HepG2 (cell line): ENCODE measurements at regions not wholly inside any gene's neighbourhood (a gene's known extent, or its start where the extent isn't known, plus 50 kb on each side); places are given as distances from the start of the nearest gene placed in this dataset.

Source experiments
- ATAC-seq: fragments of 200-7000 bp; cut with Tn5 transposase; 3 replicates; pipeline ENCODE4 v1.9.1; 2020; ENCODE audit warnings: mild to moderate bottlenecking, moderate library complexity
- BruUV-seq: library from RNA; stranded (reverse); fragments of 400-500 nt; replicated peaks from 2 replicates; lab custom pipeline; 2021; lab: Mats Ljungman, UMichigan
- CTCF ChIA-PET: fragments of 300-600 bp; formaldehyde crosslinking; extraction: SDS; loops from one replicate; lab custom pipeline; 2021; ENCODE audit warnings: low total read pairs, inconsistent platforms, low intra/inter-chr PET ratio; lab: Yijun Ruan, JAX
- POLR2A ChIA-PET: fragments of 350-600 bp; sonication (Branson Sonifier 250); formaldehyde crosslinking; loops from one replicate; lab custom pipeline; 2020; ENCODE audit warnings: antibody characterized with exemption, inconsistent platforms; lab: Yijun Ruan, JAX
- DNase-seq: peaks from one replicate; pipeline ENCODE4 v3.0.0-alpha.2; 2015; ENCODE audit warnings: low spot score
- FAIRE-seq: peaks from 3 replicates; lab custom pipeline; 2011; peaks lifted over from hg19 to GRCh38; lab: Jason Lieb, UNC
- H2AFZ ChIP-seq: one replicate; pipeline ENCODE4 v1.6.1; 2011; ENCODE audit warnings: low read length, inconsistent platforms
- H3K27ac ChIP-seq: fragments of 300-600 bp; 3 replicates; pipeline ENCODE4 v1.8.0; 2011; ENCODE audit warnings: mixed run types, mild to moderate bottlenecking, mixed read lengths, low read length, inconsistent platforms; ENCODE audit not compliant: insufficient read depth; ENCODE audit errors: extremely low read length
- H3K27me3 ChIP-seq, 2 experiments: fragments of 200-600 bp in 1 of 2; 2 replicates in 1 of 2; 3 replicates in 1 of 2; pipeline versions ENCODE4 v1.6.0 to v1.8.0; 2011; ENCODE audit warnings: low read length in 2 of 2, mild to moderate bottlenecking in 2 of 2, moderate library complexity in 2 of 2, inconsistent platforms in 1 of 2; ENCODE audit not compliant: insufficient read depth in 2 of 2, control insufficient read depth in 1 of 2
- H3K36me3 ChIP-seq, 2 experiments: fragments of 200-600 bp in 1 of 2; replicated peaks in 1 of 2; 2 replicates in 1 of 2; 3 replicates in 1 of 2; pipeline versions ENCODE4 v1.5.1 to v1.8.0; 2011; ENCODE audit warnings: low read length in 2 of 2, inconsistent platforms in 1 of 2; ENCODE audit not compliant: insufficient read depth in 2 of 2, control insufficient read depth in 1 of 2
- H3K4me1 ChIP-seq: 2 replicates; pipeline ENCODE4 v1.5.1; 2012; ENCODE audit warnings: low read length, inconsistent platforms; ENCODE audit not compliant: insufficient read depth
- H3K4me2 ChIP-seq: 2 replicates; pipeline ENCODE4 v1.6.0; 2011; ENCODE audit warnings: low read depth, low read length, inconsistent platforms
- H3K4me3 ChIP-seq, 3 experiments: fragments of 200-600 bp in 1 of 3; sonication (generic), shearing (Covaris generic) in 1 of 3; replicated peaks in 1 of 3; 2 replicates each; pipeline ENCODE4 v1.5.1; 2011 to 2016; ENCODE audit warnings: low read length in 3 of 3, inconsistent platforms in 2 of 3, low read depth in 2 of 3, mild to moderate bottlenecking in 2 of 3, control low read depth in 1 of 3, mixed read lengths in 1 of 3; ENCODE audit not compliant: insufficient read depth in 1 of 3
- H3K79me2 ChIP-seq: one replicate; pipeline ENCODE4 v1.6.1; 2011; ENCODE audit warnings: low read length, inconsistent platforms; ENCODE audit not compliant: insufficient read depth
- H3K9ac ChIP-seq: 2 replicates; pipeline ENCODE4 v1.6.0; 2011; ENCODE audit warnings: mild to moderate bottlenecking, low read depth, low read length, inconsistent platforms; ENCODE audit not compliant: insufficient read depth
- H3K9me3 ChIP-seq: 2 replicates; pipeline ENCODE4 v1.5.1; 2012; ENCODE audit warnings: mild to moderate bottlenecking, low read length
- H4K20me1 ChIP-seq: 2 replicates; pipeline ENCODE4 v1.6.0; 2011; ENCODE audit warnings: inconsistent platforms, mild to moderate bottlenecking, low read length, moderate library complexity; ENCODE audit not compliant: insufficient read depth
- CENPT ChIP-seq: sonication (generic); formaldehyde crosslinking; IDR thresholded peaks from 2 replicates; pipeline ENCODE4 v1.8.0; 2022; ENCODE audit warnings: low read depth, mild to moderate bottlenecking, moderate library complexity, missing genetic modification reagents
- CHD4 ChIP-seq: fragments of 200-600 bp; sonication (generic); IDR thresholded peaks from 2 replicates; pipeline ENCODE4 v1.7.0; 2017; ENCODE audit warnings: mild to moderate bottlenecking, low read length, borderline replicate concordance
- HOXA9 ChIP-seq: sonication (generic); formaldehyde crosslinking; IDR thresholded peaks from 2 replicates; pipeline ENCODE4 v1.8.1; 2022; ENCODE audit warnings: missing genetic modification reagents, mild to moderate bottlenecking, moderate library complexity, borderline replicate concordance
- KDM1A ChIP-seq: IDR thresholded peaks from 2 replicates; pipeline ENCODE4 v1.6.1; 2016; ENCODE audit warnings: missing compliant biosample characterization
- MLX ChIP-seq: IDR thresholded peaks from 2 replicates; pipeline ENCODE4 v1.6.1; 2016
- SNAPC4 ChIP-seq: sonication (generic); formaldehyde crosslinking; IDR thresholded peaks from 2 replicates; pipeline ENCODE4 v1.4.0; 2020; ENCODE audit warnings: mild to moderate bottlenecking, missing genetic modification reagents
- TCF7L2 ChIP-seq: IDR thresholded peaks from 2 replicates; pipeline ENCODE4 v1.6.1; 2011; ENCODE audit warnings: mild to moderate bottlenecking, low read depth, low read length, moderate library complexity
- YEATS2 ChIP-seq: sonication (generic); formaldehyde crosslinking; IDR thresholded peaks from 2 replicates; pipeline ENCODE4 v1.4.0; 2020; ENCODE audit warnings: missing genetic modification reagents, borderline replicate concordance
- ZBTB10 ChIP-seq: sonication (generic); formaldehyde crosslinking; IDR thresholded peaks from 2 replicates; pipeline ENCODE4 v1.4.0; 2020; ENCODE audit warnings: missing genetic modification reagents, borderline replicate concordance
- ZBTB2 ChIP-seq: sonication (generic); formaldehyde crosslinking; IDR thresholded peaks from 2 replicates; pipeline ENCODE4 v1.8.0; 2022; ENCODE audit warnings: low read depth, missing genetic modification reagents
- ZFP37 ChIP-seq: sonication (generic); formaldehyde crosslinking; IDR thresholded peaks from 2 replicates; pipeline ENCODE4 v1.4.0; 2020; ENCODE audit warnings: missing genetic modification reagents, borderline replicate concordance
- ZNF251 ChIP-seq: sonication (generic); formaldehyde crosslinking; IDR thresholded peaks from 2 replicates; pipeline ENCODE4 v1.9.0; 2021; ENCODE audit warnings: mild to moderate bottlenecking, missing genetic modification reagents
- ZNF350 ChIP-seq: sonication (generic); formaldehyde crosslinking; IDR thresholded peaks from 2 replicates; pipeline ENCODE4 v1.4.0; 2020; ENCODE audit warnings: mild to moderate bottlenecking, low read depth, missing genetic modification reagents, borderline replicate concordance
- ZNF468 ChIP-seq: sonication (generic); formaldehyde crosslinking; IDR thresholded peaks from 2 replicates; pipeline ENCODE4 v1.8.0; 2022; ENCODE audit warnings: mild to moderate bottlenecking, moderate library complexity, missing genetic modification reagents
- ZNF619 ChIP-seq: sonication (generic); formaldehyde crosslinking; IDR thresholded peaks from 2 replicates; pipeline ENCODE4 v1.4.0; 2020; ENCODE audit warnings: mild to moderate bottlenecking, missing genetic modification reagents
- WGBS: methylation state at CpG from one replicate; pipeline ENCODE4 v1.1.6; 2017; ENCODE audit warnings: low lambda C conversion rate; 5-methylcytosine and 5-hydroxymethylcytosine counted together
- in situ Hi-C: cut with HindIII; loops from 2 replicates; pipeline ENCODE4 v1.10.0; 2017; ENCODE audit warnings: low pct_unique_long_range_greater_than_20kb; ENCODE audit not compliant: extremely low pct_ligation_motif_present
- intact Hi-C: fragments of 100-400 bp; cut with micrococcal nuclease; formaldehyde crosslinking; loops from one replicate; pipeline ENCODE4 v1.10.0; 2022; ENCODE audit not compliant: unreplicated experiment

GRCh38 chr9:91127653-91128052 lies 234.1 kb downstream of the AUH start (continued):
- no peak for TF ChIP-seq ZFP37
- TF ChIP-seq CENPT (CRISPR knock-in tag) = no peak
- no peak for TF ChIP-seq ZBTB2 (CRISPR knock-in tag)
- TF ChIP-seq HOXA9 (CRISPR knock-in tag) = no peak
- TF ChIP-seq YEATS2 = no peak
- TF ChIP-seq ZNF350 (CRISPR knock-in tag) = no peak
- no peak for TF ChIP-seq ZBTB10 (CRISPR knock-in tag)
- no peak for TF ChIP-seq ZNF251 (CRISPR knock-in tag)

- BruUV-seq = no TSS peak
- no peak overlapping the region for H2AFZ ChIP-seq
- DNase-seq = no peak
- 83% methylated on average over 2 of the region's 2 CpGs for WGBS
- H3K4me2 ChIP-seq = no peak overlapping the region
- no peaks in the 10 kb centered on the region for H3K36me3 ChIP-seq
- H3K4me1 ChIP-seq = peaks cover 7% of the 10 kb centered on the region
- ChIA-PET CTCF (no interaction called here), POLR2A (no interaction called here)
- no peak for FAIRE-seq
- H3K4me3 ChIP-seq = no peak overlapping the region
- H3K79me2 ChIP-seq = no peaks in the 10 kb centered on the region
- no peak for ATAC-seq
- no peak overlapping the region for H3K27ac ChIP-seq
- no peaks in the 10 kb centered on the region for H4K20me1 ChIP-seq
- H3K9me3 ChIP-seq = no peaks in the 10 kb centered on the region
- in situ Hi-C loops (no loop called here), intact Hi-C loops (no loop called here)
- no peak overlapping the region for H3K9ac ChIP-seq
- no peaks in the 10 kb centered on the region for H3K27me3 ChIP-seq
- TF ChIP-seq TCF7L2 = no peak
- TF ChIP-seq ZNF468 (CRISPR knock-in tag) = no peak
- TF ChIP-seq CHD4 = no peak
- TF ChIP-seq SNAPC4 (CRISPR knock-in tag) = no peak
- no peak for TF ChIP-seq ZNF619 (CRISPR knock-in tag)
- TF ChIP-seq KDM1A (CRISPR knock-in tag) = no peak
- TF ChIP-seq MLX = no peak
These were observed 230.9 kb downstream of the AUH start for GRCh38 chr9:91130796-91131318.
